Endothelial cell of umbilical vein (primary cell): ENCODE measurements at regions not wholly inside any gene's neighbourhood (a gene's known extent, or its start where the extent isn't known, plus 50 kb on each side); places are given as distances from the start of the nearest gene placed in this dataset.

Experiments
- BruUV-seq: library from RNA; stranded (reverse); fragments of 400-500 nt; replicated peaks from 2 replicates; lab custom pipeline; 2021; lab: Mats Ljungman, UMichigan
- CTCF ChIA-PET: fragments of 300-600, 350-600 bp; sonication (Branson Sonifier 250); formaldehyde crosslinking; loops from one replicate; lab custom pipeline; 2021; ENCODE audit warnings: antibody characterized with exemption, inconsistent platforms; lab: Charles Lee
- POLR2A ChIA-PET: fragments of 300-600, 350-600 bp; sonication (Branson Sonifier 250); formaldehyde crosslinking; loops from one replicate; lab custom pipeline; 2021; ENCODE audit warnings: antibody characterized with exemption, inconsistent platforms; lab: Charles Lee
- DNase-seq: peaks from one replicate; pipeline ENCODE4 v3.0.0-alpha.2; 2011; ENCODE audit warnings: low read depth, low spot score
- FAIRE-seq: peaks from 2 replicates; lab custom pipeline; 2011; peaks lifted over from hg19 to GRCh38; lab: Jason Lieb, UNC
- H2AFZ ChIP-seq: 2 replicates; pipeline ENCODE4 v1.6.0; 2012; ENCODE audit warnings: low read depth, low read length, control low read depth, inconsistent platforms
- H3K27ac ChIP-seq: 2 replicates; pipeline ENCODE4 v1.5.1; 2011; ENCODE audit warnings: low read depth, mild to moderate bottlenecking, control low read depth, low read length, moderate library complexity; ENCODE audit not compliant: insufficient read depth
- H3K27me3 ChIP-seq, 2 experiments: 2 replicates each; pipeline versions ENCODE4 v1.6.0 to v1.6.1; 2011; ENCODE audit warnings: low read length in 2 of 2, mixed read lengths in 1 of 2; ENCODE audit not compliant: control insufficient read depth in 2 of 2, insufficient read depth in 2 of 2
- H3K36me3 ChIP-seq, 2 experiments: 2 replicates in 1 of 2; 3 replicates in 1 of 2; pipeline ENCODE4 v1.5.1; 2011; ENCODE audit warnings: low read length in 2 of 2, mild to moderate bottlenecking in 1 of 2, moderate library complexity in 1 of 2; ENCODE audit not compliant: control insufficient read depth in 2 of 2, insufficient read depth in 2 of 2; ENCODE audit errors: extremely low read depth in 1 of 2
- H3K4me1 ChIP-seq: 3 replicates; pipeline ENCODE4 v1.5.1; 2011; ENCODE audit warnings: mild to moderate bottlenecking, low read length; ENCODE audit not compliant: control insufficient read depth, insufficient read depth; ENCODE audit errors: extremely low read depth
- H3K4me2 ChIP-seq: 2 replicates; pipeline ENCODE4 v1.6.1; 2011; ENCODE audit warnings: low read length, control low read depth, mixed read lengths; ENCODE audit not compliant: insufficient read depth
- H3K4me3 ChIP-seq, 3 experiments: fragments of 200-600 bp in 1 of 3; sonication (generic), shearing (Covaris generic) in 1 of 3; replicated peaks in 1 of 3; 2 replicates each; pipeline ENCODE4 v1.5.1; 2011 to 2016; ENCODE audit warnings: control low read depth in 3 of 3, low read length in 3 of 3, mild to moderate bottlenecking in 2 of 3, inconsistent platforms in 1 of 3, low read depth in 1 of 3, moderate library complexity in 1 of 3; ENCODE audit not compliant: insufficient read depth in 1 of 3
- H3K79me2 ChIP-seq: 2 replicates; pipeline ENCODE4 v1.6.0; 2012; ENCODE audit warnings: low read length, inconsistent platforms; ENCODE audit not compliant: control insufficient read depth, insufficient read depth
- H3K9ac ChIP-seq: replicated peaks from 2 replicates; pipeline ENCODE3; 2011; ENCODE audit warnings: low read length, control low read depth; ENCODE audit not compliant: insufficient read depth; ENCODE audit errors: extremely low read depth
- H3K9me1 ChIP-seq: replicated peaks from 3 replicates; pipeline ENCODE4 v1.6.0; 2011; ENCODE audit warnings: mild to moderate bottlenecking, low read length; ENCODE audit not compliant: control insufficient read depth, insufficient read depth; ENCODE audit errors: extremely low read depth
- H3K9me3 ChIP-seq: replicated peaks from 2 replicates; pipeline ENCODE4 v1.5.1; 2012; ENCODE audit warnings: low read length, inconsistent platforms; ENCODE audit not compliant: control insufficient read depth, insufficient read depth
- H4K20me1 ChIP-seq: replicated peaks from 2 replicates; pipeline ENCODE3; 2011; ENCODE audit warnings: mild to moderate bottlenecking, low read length; ENCODE audit not compliant: control insufficient read depth, insufficient read depth; ENCODE audit errors: extremely low read depth
- CTCF ChIP-seq, 2 donors: IDR thresholded peaks; 1 replicate in 1 of 2; 2 replicates in 1 of 2; pipeline ENCODE4 v1.5.1; 2011; ENCODE audit warnings: low read length in 2 of 2, mild to moderate bottlenecking in 2 of 2, moderate library complexity in 2 of 2, control low read depth in 1 of 2, inconsistent platforms in 1 of 2, low read depth in 1 of 2; ENCODE audit not compliant: insufficient read depth in 1 of 2; ENCODE audit errors: extremely low read depth in 1 of 2
- EZH2 ChIP-seq: IDR thresholded peaks from 2 replicates; pipeline ENCODE4 v1.6.1; 2012; ENCODE audit warnings: borderline replicate concordance, low read depth, mild to moderate bottlenecking, moderate library complexity, low read length, inconsistent platforms; ENCODE audit not compliant: severe bottlenecking
- FOS ChIP-seq: IDR thresholded peaks from 2 replicates; pipeline ENCODE4 v1.6.1; 2011; ENCODE audit warnings: mild to moderate bottlenecking, low read length, moderate library complexity, borderline replicate concordance; ENCODE audit not compliant: insufficient read depth
- GATA2 ChIP-seq: IDR thresholded peaks from 2 replicates; pipeline ENCODE4 v1.7.0; 2011; ENCODE audit warnings: low read depth, mild to moderate bottlenecking, moderate library complexity, mixed read lengths, low read length; ENCODE audit not compliant: insufficient read length, insufficient read depth
- JUN ChIP-seq: IDR thresholded peaks from 2 replicates; pipeline ENCODE4 v1.6.1; 2011; ENCODE audit warnings: borderline replicate concordance, low read depth; ENCODE audit not compliant: insufficient read length, insufficient read depth
- MAX ChIP-seq: IDR thresholded peaks from 2 replicates; pipeline ENCODE4 v1.6.1; 2011; ENCODE audit not compliant: insufficient read depth, insufficient read length
- MYC ChIP-seq: IDR thresholded peaks from one replicate; pipeline ENCODE4 v1.6.1; 2011; ENCODE audit warnings: mild to moderate bottlenecking, low read depth, low read length
- POLR2A ChIP-seq: IDR thresholded peaks from 2 replicates; pipeline ENCODE4 v1.6.1; 2012; ENCODE audit warnings: low read depth, mild to moderate bottlenecking, control low read depth, low read length
- POLR2AphosphoS5 ChIP-seq: IDR thresholded peaks from 2 replicates; pipeline ENCODE4 v1.6.1; 2012; ENCODE audit warnings: low read depth, mild to moderate bottlenecking, control low read depth, low read length, moderate library complexity; ENCODE audit not compliant: insufficient read depth
- dilution Hi-C: fragments of 300-500 bp; cut with MboI; formaldehyde crosslinking; loops from one replicate; pipeline ENCODE4 v1.15.0; 2019; ENCODE audit warnings: low sequenced_read_pairs; ENCODE audit not compliant: extremely low pct_ligation_motif_present
- intact Hi-C: fragments of 100-400 bp; cut with micrococcal nuclease; formaldehyde crosslinking; loops from one replicate; pipeline ENCODE4 v1.10.0; 2022

GRCh38 chr3:99410789-99411311 is 227.5 kb upstream of the COL8A1 start:
- Histone ChIP-seq H3K9ac (no peak overlapping the region), H4K20me1 (no peaks in the 10 kb centered on the region), H3K9me1 (no peaks in the 10 kb centered on the region), H3K27ac (peak overlapping the region; percentile 17), H3K9me3 (no peaks in the 10 kb centered on the region), H3K36me3 (no peaks in the 10 kb centered on the region), H3K27me3 (no peaks in the 10 kb centered on the region), H3K4me2 (peak overlapping the region; percentile 42), H3K4me1 (peaks cover 32% of the 10 kb centered on the region), H3K4me3 (no peak overlapping the region), H3K79me2 (no peaks in the 10 kb centered on the region), H2AFZ (peak overlapping the region; percentile 95)
- BruUV-seq, result no TSS peak
- dilution Hi-C loops (no loop called here), intact Hi-C loops (no loop called here)
- DNase-seq (peak; percentile 93), FAIRE-seq (no peak)
- TF ChIP-seq JUN (no peak), POLR2AphosphoS5 (no peak), MYC (no peak), FOS (peak; percentile 16), MAX (no peak), CTCF (IDR thresholded peaks at IDR 0.05; ENCODE audit: extremely low read depth in 1 of 2, insufficient read depth in 1 of 2, low read depth in 1 of 2, low read length in 2 of 2) (no peak), POLR2A (no peak), GATA2 (peak; percentile 25), EZH2 (no peak)
- ChIA-PET POLR2A (no interaction called here), CTCF (no interaction called here)
